Left lung (tissue), 4 donors: ENCODE measurements at regions not wholly inside any gene's neighbourhood (a gene's known extent, or its start where the extent isn't known, plus 50 kb on each side); places are given as distances from the start of the nearest gene placed in this dataset.

Source experiments
- ATAC-seq: fragments of 200-7000 bp; cut with Tn5 transposase; one replicate; pipeline ENCODE4 v1.9.1; 2020; ENCODE audit warnings: moderate library complexity
- DNase-seq, 4 donors: peaks; one replicate each; pipeline ENCODE4 v3.0.0-alpha.2; 2013 to 2020
- H3K27ac ChIP-seq, 2 donors: fragments of 200-600 bp; sonication (generic) in 1 of 2; one replicate each; pipeline versions ENCODE4 v1.5.0 to v1.8.0; 2020 to 2021
- H3K27me3 ChIP-seq, 2 donors: fragments of 200-600 bp; sonication (generic) in 1 of 2; one replicate each; pipeline versions ENCODE4 v1.5.0 to v1.8.0; 2020 to 2021
- H3K36me3 ChIP-seq, 2 donors: fragments of 200-600 bp; sonication (generic) in 1 of 2; one replicate each; pipeline versions ENCODE4 v1.5.0 to v1.8.0; 2020 to 2021
- H3K4me1 ChIP-seq, 2 donors: fragments of 200-600 bp; one replicate each; pipeline ENCODE4 v1.8.0; 2021
- H3K4me3 ChIP-seq, 2 donors: fragments of 200-600 bp; sonication (generic) in 1 of 2; one replicate each; pipeline versions ENCODE4 v1.5.0 to v1.8.0; 2020 to 2021; ENCODE audit warnings: mild to moderate bottlenecking in 1 of 2
- H3K9me3 ChIP-seq, 2 donors: fragments of 200-600 bp; sonication (generic) in 1 of 2; one replicate each; pipeline versions ENCODE4 v1.5.0 to v1.8.0; 2020 to 2021
- CTCF ChIP-seq, 2 donors: fragments of 200-600 bp; sonication (generic) in 1 of 2; IDR thresholded peaks; one replicate each; pipeline versions ENCODE4 v1.5.0 to v1.8.0; 2021; ENCODE audit warnings: antibody characterized with exemption in 2 of 2
- intact Hi-C, 2 donors: fragments of 100-400 bp; cut with DNase I; formaldehyde crosslinking; loops; one replicate each; pipeline versions ENCODE4 v1.11.2 to v1.14.2; 2022
- donor health status: DM: no; HTN: yes; CAD: no.
- donor health status: DM: no; HTN: no; CAD: no.

- DNase-seq: no peak
- Histone ChIP-seq H3K4me3 (no peak overlapping the region), H3K9me3 (peaks cover 0 to 16% of the 10 kb centered on the region in 2 donors), H3K27ac (no peak overlapping the region), H3K36me3 (no peaks in the 10 kb centered on the region), H3K27me3 (no peaks in the 10 kb centered on the region), H3K4me1 (no peaks in the 10 kb centered on the region)
- intact Hi-C loops: no loop called here
- TF ChIP-seq CTCF (IDR thresholded peaks at IDR 0.05): no peak
- no peak for ATAC-seq
These were observed 311.6 kb downstream of the DSC3 start for GRCh38 chr18:30730915-30731314.

- H3K4me3 ChIP-seq: no peak overlapping the region
- TF ChIP-seq CTCF (IDR thresholded peaks at IDR 0.05): no peak
- intact Hi-C loops: no loop called here
- H3K27ac ChIP-seq: no peak overlapping the region
- DNase-seq (no peak), ATAC-seq (peak; percentile 97)
- no peaks in the 10 kb centered on the region for H3K4me1 ChIP-seq
- no peaks in the 10 kb centered on the region for H3K27me3 ChIP-seq
- H3K36me3 ChIP-seq: no peaks in the 10 kb centered on the region
- peaks cover 0 to 3% of the 10 kb centered on the region in 2 donors for H3K9me3 ChIP-seq
These were observed 314.7 kb downstream of the DSC3 start for GRCh38 chr18:30727849-30728248.

- no peaks in the 10 kb centered on the region for H3K9me3 ChIP-seq
- H3K4me1 ChIP-seq: no peaks in the 10 kb centered on the region
- intact Hi-C loops: no loop called here
- H3K36me3 ChIP-seq: no peaks in the 10 kb centered on the region
- ATAC-seq (peak; percentile 67), DNase-seq (no peak)
- no peak overlapping the region for H3K4me3 ChIP-seq
- no peaks in the 10 kb centered on the region for H3K27me3 ChIP-seq
- no peak for TF ChIP-seq CTCF (IDR thresholded peaks at IDR 0.05)
- H3K27ac ChIP-seq: no peak overlapping the region
These were observed 329.2 kb downstream of the DSC3 start for GRCh38 chr18:30713299-30713698.

GRCh38 chr18:30712383-30712782, 330.2 kb downstream of the DSC3 start:
- Histone ChIP-seq H3K36me3 (no peaks in the 10 kb centered on the region), H3K4me1 (no peaks in the 10 kb centered on the region), H3K27ac (no peak overlapping the region), H3K4me3 (no peak overlapping the region), H3K27me3 (no peaks in the 10 kb centered on the region), H3K9me3 (no peaks in the 10 kb centered on the region)
- DNase-seq (peak in 2 of 4 donors; percentile 16 to 24), ATAC-seq (no peak)
- intact Hi-C loops: no loop called here
- TF ChIP-seq CTCF (IDR thresholded peaks at IDR 0.05): no peak

GRCh38 chr18:30709595-30709994, 332.9 kb downstream of the DSC3 start:
- H3K27me3 ChIP-seq: no peaks in the 10 kb centered on the region
- no peak for TF ChIP-seq CTCF (IDR thresholded peaks at IDR 0.05)
- H3K4me1 ChIP-seq: no peaks in the 10 kb centered on the region
- intact Hi-C loops: no loop called here
- H3K36me3 ChIP-seq: no peaks in the 10 kb centered on the region
- ATAC-seq (no peak), DNase-seq (peak in 1 of 4 donors; percentile 21)
- H3K9me3 ChIP-seq: no peaks in the 10 kb centered on the region
- H3K4me3 ChIP-seq: no peak overlapping the region
- H3K27ac ChIP-seq: no peak overlapping the region
